Testis (tissue), 2 donors: ENCODE measurements at regions not wholly inside any gene's neighbourhood (a gene's known extent, or its start where the extent isn't known, plus 50 kb on each side); places are given as distances from the start of the nearest gene placed in this dataset.

Experiments used
- CTCF ChIP-seq, 3 experiments: fragments of 450-650 bp in 2 of 3; fragments of 200-600 bp in 1 of 3; sonication (generic) in 1 of 3; IDR thresholded peaks; one replicate each; pipeline ENCODE4 v1.5.1; 2016 to 2019; ENCODE audit warnings: antibody characterized with exemption in 3 of 3, mild to moderate bottlenecking in 2 of 3, moderate library complexity in 1 of 3
- POLR2A ChIP-seq: fragments of 450-650 bp; IDR thresholded peaks from one replicate; pipeline ENCODE4 v1.6.1; 2017; ENCODE audit warnings: antibody characterized with exemption, mild to moderate bottlenecking, moderate library complexity

- TF ChIP-seq CTCF (IDR thresholded peaks at IDR 0.05) (no peak), POLR2A (no peak)
These were observed 821.1 kb downstream of the PCDH19 start for GRCh38 chrX:99588936-99589335.
